ACHN (cell line): ENCODE measurements at regions not wholly inside any gene's neighbourhood (a gene's known extent, or its start where the extent isn't known, plus 50 kb on each side); places are given as distances from the start of the nearest gene placed in this dataset.

Source experiments
- DNase-seq: peaks from one replicate; pipeline ENCODE4 v3.0.0-alpha.2; 2015
- in situ Hi-C: cut with HindIII; loops from 2 replicates; pipeline ENCODE4 v1.10.0; 2017; ENCODE audit warnings: low sequenced_read_pairs, low pct_ligation_motif_present, low pct_unique_long_range_greater_than_20kb

- no peak for DNase-seq
- in situ Hi-C loops: no loop called here
Observed at GRCh38 chr3:117479095-117479494, 769.5 kb downstream of the TUSC7 start.

- in situ Hi-C loops: no loop called here
- no peak for DNase-seq
Observed at GRCh38 chr3:117480525-117480924, 770.9 kb downstream of the TUSC7 start.

GRCh38 chr3:117480972-117481371 is 771.4 kb downstream of the TUSC7 start:
- DNase-seq: no peak
- in situ Hi-C loops: no loop called here

GRCh38 chr3:117483839-117484238 is 774.3 kb downstream of the TUSC7 start:
- in situ Hi-C loops: no loop called here
- no peak for DNase-seq

GRCh38 chr3:117485841-117486240 is 776.3 kb downstream of the TUSC7 start:
- DNase-seq: no peak
- in situ Hi-C loops: no loop called here

- no peak for DNase-seq
Observed at GRCh38 chr3:117486719-117487716, 777.4 kb downstream of the TUSC7 start.

GRCh38 chr3:117488983-117489382 is 779.4 kb downstream of the TUSC7 start:
- no peak for DNase-seq
- in situ Hi-C loops: no loop called here

More at GRCh38 chr3:117486719-117487716, 777.4 kb downstream of the TUSC7 start:
- in situ Hi-C loops: no loop called here

- in situ Hi-C loops: no loop called here
- DNase-seq: no peak
Observed at GRCh38 chr3:117489663-117490079, 780.1 kb downstream of the TUSC7 start.

- in situ Hi-C loops: no loop called here
- no peak for DNase-seq
Observed at GRCh38 chr3:117490716-117491115, 781.1 kb downstream of the TUSC7 start.

GRCh38 chr3:117495620-117496019 is 786.0 kb downstream of the TUSC7 start:
- in situ Hi-C loops: no loop called here

GRCh38 chr3:117499189-117499870 is 789.8 kb downstream of the TUSC7 start:
- in situ Hi-C loops: no loop called here
- DNase-seq: no peak

More at GRCh38 chr3:117495620-117496019, 786.0 kb downstream of the TUSC7 start:
- no peak for DNase-seq

- in situ Hi-C loops: no loop called here
Observed at GRCh38 chr3:117507958-117508357, 798.4 kb downstream of the TUSC7 start.

GRCh38 chr3:117509858-117510257 is 800.3 kb downstream of the TUSC7 start:
- in situ Hi-C loops: no loop called here
- DNase-seq: no peak

More at GRCh38 chr3:117507958-117508357, 798.4 kb downstream of the TUSC7 start:
- no peak for DNase-seq

- in situ Hi-C loops: no loop called here
- DNase-seq: no peak
Observed at GRCh38 chr3:117510396-117510795, 800.8 kb downstream of the TUSC7 start.

GRCh38 chr3:117512975-117513374 is 803.4 kb downstream of the TUSC7 start:
- DNase-seq: no peak
- in situ Hi-C loops: no loop called here

GRCh38 chr3:117515309-117515708 is 805.7 kb downstream of the TUSC7 start:
- in situ Hi-C loops: no loop called here
- DNase-seq: no peak

- no peak for DNase-seq
- in situ Hi-C loops: no loop called here
Observed at GRCh38 chr3:117518364-117518763, 808.8 kb downstream of the TUSC7 start.

GRCh38 chr3:117519776-117520175 is 810.2 kb downstream of the TUSC7 start:
- in situ Hi-C loops: no loop called here

GRCh38 chr3:117520582-117520981 is 811.0 kb downstream of the TUSC7 start:
- no peak for DNase-seq
- in situ Hi-C loops: no loop called here

More at GRCh38 chr3:117519776-117520175, 810.2 kb downstream of the TUSC7 start:
- no peak for DNase-seq
